Spleen (tissue), 11 donors: ENCODE measurements at regions not wholly inside any gene's neighbourhood (a gene's known extent, or its start where the extent isn't known, plus 50 kb on each side); places are given as distances from the start of the nearest gene placed in this dataset.

Experiments used
- DNase-seq: peaks from one replicate; pipeline ENCODE4 v3.0.0-alpha.2; 2020
- H3K27ac ChIP-seq, 8 donors: fragments of 200-600 bp; sonication (generic) in 7 of 8; 1 replicate in 4 of 8; 2 replicates in 4 of 8; pipeline versions ENCODE4 v1.5.0 to v1.8.0; 2016 to 2021; ENCODE audit warnings: inconsistent platforms in 4 of 8, mild to moderate bottlenecking in 4 of 8, moderate library complexity in 1 of 8
- H3K27me3 ChIP-seq, 7 donors: fragments of 200-600 bp; sonication (generic) in 6 of 7; replicated peaks in 1 of 7; 1 replicate in 4 of 7; 2 replicates in 3 of 7; pipeline versions ENCODE4 v1.5.0 to v1.8.0; 2016 to 2021; ENCODE audit warnings: inconsistent platforms in 3 of 7, mild to moderate bottlenecking in 1 of 7
- H3K36me3 ChIP-seq, 6 donors: fragments of 200-600 bp; sonication (generic) in 5 of 6; 1 replicate in 4 of 6; 2 replicates in 2 of 6; pipeline versions ENCODE4 v1.5.0 to v1.8.0; 2016 to 2021; ENCODE audit warnings: inconsistent platforms in 2 of 6
- H3K4me1 ChIP-seq, 6 donors: fragments of 200-600 bp; sonication (generic) in 5 of 6; 1 replicate in 3 of 6; 2 replicates in 3 of 6; pipeline versions ENCODE4 v1.5.0 to v1.8.0; 2016 to 2021; ENCODE audit warnings: inconsistent platforms in 3 of 6
- H3K4me3 ChIP-seq, 8 donors: fragments of 200-600 bp; sonication (generic) in 7 of 8; 1 replicate in 4 of 8; 2 replicates in 4 of 8; pipeline versions ENCODE4 v1.5.0 to v1.8.0; 2016 to 2021; ENCODE audit warnings: inconsistent platforms in 4 of 8, mild to moderate bottlenecking in 4 of 8, moderate library complexity in 2 of 8
- H3K9me3 ChIP-seq, 8 donors: fragments of 200-600 bp; sonication (generic) in 7 of 8; 1 replicate in 4 of 8; 2 replicates in 4 of 8; pipeline versions ENCODE4 v1.5.0 to v1.8.0; 2016 to 2021; ENCODE audit warnings: inconsistent platforms in 4 of 8
- CTCF ChIP-seq, 11 experiments: fragments of 200-600 bp in 7 of 11; fragments of 450-650 bp in 4 of 11; sonication (generic) in 4 of 11; IDR thresholded peaks in 8 of 11; conservative IDR thresholded peaks in 3 of 11; 1 replicate in 7 of 11; 2 replicates in 4 of 11; pipeline versions ENCODE4 v1.4.0 to v1.8.0; 2016 to 2021; ENCODE audit warnings: antibody characterized with exemption in 11 of 11, inconsistent platforms in 4 of 11, mild to moderate bottlenecking in 1 of 11
- POLR2A ChIP-seq, 3 donors: fragments of 450-650 bp; IDR thresholded peaks; one replicate each; pipeline ENCODE4 v1.5.1; 2017; ENCODE audit warnings: antibody characterized with exemption in 3 of 3, mild to moderate bottlenecking in 1 of 3
- POLR2AphosphoS5 ChIP-seq, 3 donors: sonication (generic); formaldehyde crosslinking; IDR thresholded peaks; one replicate each; pipeline ENCODE4 v1.5.1; 2017; ENCODE audit warnings: antibody characterized with exemption in 3 of 3
- WGBS, 5 donors: extraction: QIAGEN DNeasy Blood & Tissue Kit in 3 of 5; methylation state at CpG; one replicate each; pipeline versions ENCODE4 v1.1.5 to v1.1.7; 2013 to 2018; 5-methylcytosine and 5-hydroxymethylcytosine counted together
- intact Hi-C: fragments of 100-400 bp; cut with DNase I; formaldehyde crosslinking; loops from one replicate; pipeline ENCODE4 v1.15.0; 2023; ENCODE audit warnings: low total_unique reads
- donor health status: healthy with polysubstance abuse.
- donor health status: DM: no; HTN: no; CAD: no; lungs with moderate emphysema.
- donor health status: DM: no; HTN: no; CAD: no.
- donor health status: Bipolar disorder and iron deficiency.
- donor health status: healthy.
- donor health status: DM: no; HTN: no; CAD: no.
- donor health status: DM: yes; HTN: yes; CAD: no.

DNA sequence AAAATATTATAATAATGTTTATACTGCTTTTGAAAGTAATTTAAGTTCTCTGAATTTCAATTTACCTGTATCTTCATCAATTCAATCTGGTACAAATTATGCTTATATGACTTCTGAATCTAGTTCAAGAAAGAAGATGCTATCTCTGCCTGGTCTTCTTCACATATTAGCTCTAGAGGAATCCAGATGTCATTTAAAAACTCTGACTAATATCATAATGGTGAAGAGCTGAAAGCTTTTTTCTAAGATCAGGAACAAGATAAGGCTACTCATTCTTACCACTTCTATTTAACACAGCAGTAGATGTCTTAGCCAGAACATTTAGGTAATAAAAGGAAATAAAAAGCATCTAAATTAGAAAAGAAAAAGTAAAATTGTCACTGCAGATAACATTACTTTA, 636.1 kb downstream of the ARAP2 start:
- H3K27me3 ChIP-seq, result no peaks in the 10 kb centered on the region
- H3K4me1 ChIP-seq, result no peaks in the 10 kb centered on the region
- H3K36me3 ChIP-seq, result no peaks in the 10 kb centered on the region
- no peak overlapping the region for H3K4me3 ChIP-seq
- no peak for TF ChIP-seq POLR2AphosphoS5 (IDR thresholded peaks at IDR 0.05)
- intact Hi-C loops, result no loop called here
- H3K27ac ChIP-seq, result no peak overlapping the region
- DNase-seq, result no peak
- no peaks in the 10 kb centered on the region for H3K9me3 ChIP-seq

GRCh38 chr4:35614120-35614519, 630.2 kb downstream of the ARAP2 start:
- WGBS, 5 donors, result 48 to 77% (median 64%) methylated on average over 2 of the region's 2 CpGs

DNA sequence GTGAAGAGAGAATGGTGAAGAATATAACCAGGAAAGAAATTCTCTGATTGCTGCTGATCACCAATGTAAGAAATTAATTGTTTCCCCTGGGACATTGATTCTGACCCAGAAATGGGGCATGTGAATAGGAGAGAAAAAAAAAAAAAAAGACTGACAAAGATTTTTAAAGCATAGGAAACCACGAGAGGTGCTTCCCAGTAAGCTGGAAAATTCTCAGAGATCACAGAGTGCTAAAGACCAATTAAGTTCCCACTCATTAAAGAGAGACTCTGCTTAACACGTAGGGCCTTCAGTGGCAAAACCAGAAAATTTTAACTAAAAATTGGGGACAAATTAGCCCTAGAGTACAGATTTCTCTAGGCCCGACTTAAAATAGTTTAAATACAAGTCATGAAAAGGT, 604.4 kb downstream of the ARAP2 start:
- Histone ChIP-seq H3K4me1 (no peaks in the 10 kb centered on the region), H3K36me3 (no peaks in the 10 kb centered on the region), H3K4me3 (no peak overlapping the region), H3K9me3 (peaks cover 0 to 11% (median 5%) of the 10 kb centered on the region in 8 donors), H3K27me3 (no peaks in the 10 kb centered on the region), H3K27ac (no peak overlapping the region)
- DNase-seq, result no peak
- WGBS, 5 donors, result 58 to 82% (median 69%) methylated on average over 3 of the region's 3 CpGs
- TF ChIP-seq POLR2A (IDR thresholded peaks at IDR 0.05) (no peak), POLR2AphosphoS5 (IDR thresholded peaks at IDR 0.05) (no peak)
- intact Hi-C loops, result no loop called here

More at GRCh38 chr4:35614120-35614519, 630.2 kb downstream of the ARAP2 start:
- intact Hi-C loops, result no loop called here
- Histone ChIP-seq H3K27ac (no peak overlapping the region), H3K36me3 (no peaks in the 10 kb centered on the region), H3K4me3 (no peak overlapping the region), H3K9me3 (no peaks in the 10 kb centered on the region), H3K4me1 (no peaks in the 10 kb centered on the region), H3K27me3 (no peaks in the 10 kb centered on the region)
- no peak for TF ChIP-seq CTCF (IDR thresholded peaks at IDR 0.05 in 8 of 11, conservative IDR thresholded peaks at IDR 0.05 in 3 of 11)
- no peak for TF ChIP-seq POLR2A (IDR thresholded peaks at IDR 0.05)
- no peak for TF ChIP-seq POLR2AphosphoS5 (IDR thresholded peaks at IDR 0.05)
- DNase-seq, result no peak

DNA sequence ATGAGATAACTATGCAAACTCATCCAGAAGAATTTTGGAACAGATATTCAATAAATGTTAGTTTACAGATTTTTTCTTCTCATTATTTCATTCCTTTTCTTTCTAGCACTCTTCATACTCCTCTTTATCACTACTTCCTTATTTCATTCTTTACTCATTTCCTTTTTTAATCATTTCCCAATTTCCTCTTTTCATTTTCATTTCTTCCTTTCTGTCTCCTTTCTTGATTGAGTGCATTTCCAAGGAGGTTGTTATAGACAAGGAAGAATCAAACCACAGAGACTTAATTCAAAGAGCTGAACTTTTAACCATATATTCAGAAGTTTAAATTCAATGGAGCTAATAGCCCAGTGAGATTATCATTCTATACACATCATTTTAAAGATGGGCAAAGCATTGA, 600.7 kb downstream of the ARAP2 start:
- Histone ChIP-seq H3K9me3 (no peaks in the 10 kb centered on the region), H3K27ac (no peak overlapping the region), H3K27me3 (no peaks in the 10 kb centered on the region), H3K36me3 (no peaks in the 10 kb centered on the region), H3K4me1 (no peaks in the 10 kb centered on the region), H3K4me3 (no peak overlapping the region)
- no peak for TF ChIP-seq POLR2A (IDR thresholded peaks at IDR 0.05)
- TF ChIP-seq POLR2AphosphoS5 (IDR thresholded peaks at IDR 0.05), result no peak
- no peak for TF ChIP-seq CTCF (IDR thresholded peaks at IDR 0.05 in 8 of 11, conservative IDR thresholded peaks at IDR 0.05 in 3 of 11)
- no peak for DNase-seq
- intact Hi-C loops, result no loop called here

DNA sequence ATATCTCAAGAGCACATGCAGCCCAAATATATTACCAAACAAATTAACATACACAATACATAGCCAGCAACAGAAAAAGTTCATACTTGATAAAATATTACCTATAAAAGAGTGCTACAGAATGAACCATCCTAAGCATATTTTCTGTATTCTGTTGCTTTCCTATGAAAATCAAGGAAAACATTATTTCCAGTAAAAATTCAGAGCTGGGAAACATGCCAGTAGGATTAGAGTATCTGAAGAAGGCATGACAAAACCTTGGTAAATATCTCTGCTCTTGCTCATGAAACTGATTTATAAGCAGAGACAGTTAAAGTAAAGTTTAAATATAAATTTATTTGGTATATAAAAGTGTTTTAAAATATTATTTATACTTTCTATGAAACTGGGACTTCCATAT, 599.7 kb downstream of the ARAP2 start:
- TF ChIP-seq POLR2AphosphoS5 (IDR thresholded peaks at IDR 0.05), result no peak
- no peaks in the 10 kb centered on the region for H3K36me3 ChIP-seq
- no peak overlapping the region for H3K4me3 ChIP-seq
- H3K27me3 ChIP-seq, result no peaks in the 10 kb centered on the region
- H3K9me3 ChIP-seq, result no peaks in the 10 kb centered on the region
- DNase-seq, result no peak
- H3K4me1 ChIP-seq, result no peaks in the 10 kb centered on the region
- H3K27ac ChIP-seq, result no peak overlapping the region
- intact Hi-C loops, result no loop called here

DNA sequence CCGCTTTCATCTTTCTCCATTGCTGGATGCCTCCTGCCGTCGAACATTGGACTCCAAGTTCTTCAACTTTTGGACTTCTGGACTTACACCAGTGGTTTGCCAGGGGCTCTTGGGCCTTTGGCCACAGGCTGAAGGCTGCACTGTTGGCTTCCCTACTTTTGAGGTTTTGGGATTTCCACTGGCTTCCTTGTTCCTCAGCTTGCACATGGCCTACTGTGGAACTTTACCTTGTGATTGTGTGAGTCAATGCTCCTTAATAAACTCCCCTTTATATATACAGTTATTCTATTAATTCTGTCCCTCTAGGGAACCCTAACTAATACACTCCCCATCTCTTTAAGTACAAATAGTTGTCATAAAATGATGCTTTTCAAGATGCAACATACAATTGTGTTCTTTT, 595.3 kb downstream of the ARAP2 start:
- TF ChIP-seq POLR2A (IDR thresholded peaks at IDR 0.05) (no peak), POLR2AphosphoS5 (IDR thresholded peaks at IDR 0.05) (no peak), CTCF (IDR thresholded peaks at IDR 0.05 in 8 of 11, conservative IDR thresholded peaks at IDR 0.05 in 3 of 11) (no peak)
- WGBS, 5 donors, result 89 to 94% (median 93%) methylated on average over 3 of the region's 3 CpGs

More for the DNA sequence above, 595.3 kb downstream of the ARAP2 start:
- H3K4me3 ChIP-seq, result no peak overlapping the region
- H3K27ac ChIP-seq, result no peak overlapping the region
- H3K27me3 ChIP-seq, result no peaks in the 10 kb centered on the region
- intact Hi-C loops, result no loop called here
- DNase-seq, result no peak
- H3K36me3 ChIP-seq, result no peaks in the 10 kb centered on the region
- no peaks in the 10 kb centered on the region for H3K4me1 ChIP-seq
- H3K9me3 ChIP-seq, result no peaks in the 10 kb centered on the region
